C4-2B (cell line): ENCODE measurements at regions not wholly inside any gene's neighbourhood (a gene's known extent, or its start where the extent isn't known, plus 50 kb on each side); places are given as distances from the start of the nearest gene placed in this dataset.
"Not testable (repeated sequence)": the region's sequence is repeated elsewhere in the genome, so short reads cannot be mapped to it uniquely, and the experiment has no call there.

ENCODE experiments used
- H3K27ac ChIP-seq: fragments of 450-650 bp; 2 replicates; pipeline ENCODE4 v1.5.1; 2017
- CTCF ChIP-seq: fragments of 450-650 bp; conservative IDR thresholded peaks from 2 replicates; pipeline ENCODE4 v1.5.1; 2017; ENCODE audit warnings: mild to moderate bottlenecking
- ZFX ChIP-seq: fragments of 450-650 bp; IDR thresholded peaks from 2 replicates; pipeline ENCODE4 v1.6.1; 2017

- no peak overlapping the region for H3K27ac ChIP-seq
- TF ChIP-seq CTCF (no peak), ZFX (no peak)
Measured at GRCh38 chr10:108970016-108970415, 953.3 kb downstream of the XPNPEP1 start.

- no peak for TF ChIP-seq ZFX
- no peak for TF ChIP-seq CTCF
- H3K27ac ChIP-seq: no peak overlapping the region
Measured at GRCh38 chr10:108966411-108966810, 956.9 kb downstream of the XPNPEP1 start.

- no peak overlapping the region for H3K27ac ChIP-seq
Measured at GRCh38 chr10:108966005-108966404, 957.3 kb downstream of the XPNPEP1 start.

GRCh38 chr10:108962172-108962571 lies 961.1 kb downstream of the XPNPEP1 start:
- H3K27ac ChIP-seq: no peak overlapping the region
- TF ChIP-seq CTCF: no peak
- TF ChIP-seq ZFX: no peak

More at GRCh38 chr10:108966005-108966404, 957.3 kb downstream of the XPNPEP1 start:
- TF ChIP-seq CTCF (no peak), ZFX (no peak)

GRCh38 chr10:108957681-108958080 lies 965.6 kb downstream of the XPNPEP1 start:
- no peak overlapping the region for H3K27ac ChIP-seq
- no peak for TF ChIP-seq CTCF
- TF ChIP-seq ZFX: no peak

GRCh38 chr10:108956149-108956548 lies 967.2 kb downstream of the XPNPEP1 start:
- H3K27ac ChIP-seq: no peak overlapping the region
- no peak for TF ChIP-seq ZFX
- TF ChIP-seq CTCF: no peak

- not testable (repeated sequence) for H3K27ac ChIP-seq
Measured at GRCh38 chr10:108920029-108920428, 1003.3 kb downstream of the XPNPEP1 start.

GRCh38 chr10:108913300-108913699 lies 1010.0 kb downstream of the XPNPEP1 start:
- no peak overlapping the region for H3K27ac ChIP-seq
- no peak for TF ChIP-seq CTCF
- TF ChIP-seq ZFX: no peak
